ENCODE measurements at regions not wholly inside any gene's neighbourhood (a gene's known extent, or its start where the extent isn't known, plus 50 kb on each side); places are given as distances from the start of the nearest gene placed in this dataset.

- Histone ChIP-seq H3K4me1 (ENCODE audit: insufficient read depth, low read length) (no peaks in the 10 kb centered on the region; the same call in 1 of the 2 replicates), H2BK20ac (ENCODE audit: low read depth, low read length, poor library complexity, severe bottlenecking) (no peak overlapping the region), H2AFZ (ENCODE audit: low read length) (no peak overlapping the region), H2BK15ac (ENCODE audit: low read depth, low read length) (no peak overlapping the region), H3K14ac (ENCODE audit: insufficient read depth, low read length) (no peak overlapping the region), H3K79me2 (ENCODE audit: insufficient read depth, low read length) (no peaks in the 10 kb centered on the region), H4K8ac (replicated peaks; ENCODE audit: insufficient read length, low read depth, low read length) (no peak overlapping the region), H3K9me3 (ENCODE audit: control insufficient read depth, low read depth, low read length) (no peaks in the 10 kb centered on the region), H3T11ph (ENCODE audit: low read length) (no peak overlapping the region), H3K79me1 (ENCODE audit: insufficient read depth, low read depth, low read length, poor library complexity, severe bottlenecking) (no peaks in the 10 kb centered on the region), H4K91ac (ENCODE audit: insufficient read length, low read depth, low read length) (no peak overlapping the region), H3K27me3 (ENCODE audit: insufficient read depth, low read length) (no peaks in the 10 kb centered on the region), H3K56ac (ENCODE audit: insufficient read length, low read depth, low read length) (no peak overlapping the region), H2AK5ac (ENCODE audit: insufficient read length, low read length) (no peak overlapping the region), H3K23me2 (ENCODE audit: insufficient read length, low read depth, low read length, poor library complexity, severe bottlenecking) (peaks cover 3% of the 10 kb centered on the region), H2BK12ac (ENCODE audit: insufficient read length, low read depth, low read length) (no peak overlapping the region), H3K27ac (ENCODE audit: insufficient read length, low read depth, low read length) (no peak overlapping the region), H3K4ac (ENCODE audit: low read depth, low read length) (no peak overlapping the region), H3K18ac (ENCODE audit: insufficient read length, low read depth, low read length) (no peak overlapping the region), H3K23ac (ENCODE audit: insufficient read length, low read depth, low read length) (no peak overlapping the region), H4K20me1 (ENCODE audit: control insufficient read depth, insufficient read depth, insufficient read length) (no peaks in the 10 kb centered on the region), H3K4me2 (ENCODE audit: insufficient read depth, insufficient read length, low read length) (no peak overlapping the region), H3K9ac (ENCODE audit: extremely low read depth, insufficient read length, low read length) (no peak overlapping the region), H2BK5ac (ENCODE audit: insufficient read length, low read length) (no peak overlapping the region), H2BK120ac (ENCODE audit: low read depth, low read length, poor library complexity, severe bottlenecking) (no peak overlapping the region), H4K5ac (ENCODE audit: insufficient read length, low read depth, low read length) (no peak overlapping the region)
- H3K27ac Mint-ChIP-seq: no peak overlapping the region
- no peaks in the 10 kb centered on the region for H3K36me3 Mint-ChIP-seq (ENCODE audit: insufficient read depth in 1 of 3, low read depth in 3 of 3)
- no CpG with 5 or more reads among the region's 3 CpGs for WGBS (ENCODE audit: extremely low coverage, insufficient read length, low lambda C conversion rate)
- no peak for DNase-seq
- peaks cover 8 to 9% of the 10 kb centered on the region in 2 experiments for H3K4me1 Mint-ChIP-seq
- H3K27me3 Mint-ChIP-seq (ENCODE audit: low read depth): no peaks in the 10 kb centered on the region
- H3K4me3 Mint-ChIP-seq: no peak overlapping the region
- H3K9me3 Mint-ChIP-seq: no peaks in the 10 kb centered on the region
- TF ChIP-seq CTCF (conservative IDR thresholded peaks at IDR 0.05): no peak
These were observed 105.7 kb upstream of the KL start for GRCh38 chr13:32910530-32910929.

Data from H9 (cell line).